PC-3 (cell line): ENCODE measurements at regions not wholly inside any gene's neighbourhood (a gene's known extent, or its start where the extent isn't known, plus 50 kb on each side); places are given as distances from the start of the nearest gene placed in this dataset.

ENCODE experiments used
- ATAC-seq: fragments of 200-7000 bp; cut with Tn5 transposase; 2 replicates; pipeline ENCODE4 v1.9.1; 2020; ENCODE audit warnings: mild to moderate bottlenecking, moderate library complexity
- BruUV-seq: library from RNA; stranded (reverse); fragments of 400-500 nt; replicated peaks from 2 replicates; lab custom pipeline; 2021; lab: Mats Ljungman, UMichigan
- CTCF ChIA-PET: fragments of 300-600 bp; sonication (Branson Sonifier 250); formaldehyde crosslinking; loops from one replicate; lab custom pipeline; 2022; ENCODE audit warnings: antibody characterized with exemption; lab: Charles Lee
- POLR2A ChIA-PET: fragments of 300-600 bp; sonication (Branson Sonifier 250); formaldehyde crosslinking; loops from one replicate; lab custom pipeline; 2022; ENCODE audit warnings: antibody characterized with exemption; ENCODE audit not compliant: unreplicated experiment; lab: Charles Lee
- DNase-seq: peaks from one replicate; pipeline ENCODE4 v3.0.0-alpha.2; 2015
- H2AFZ ChIP-seq: fragments of 300-600 bp; sonication (generic); 2 replicates; pipeline ENCODE4 v1.6.0; 2016; ENCODE audit warnings: antibody characterized with exemption, low read length
- H3F3A ChIP-seq: fragments of 300-600 bp; sonication (generic); one replicate; pipeline ENCODE4 v1.6.0; 2017; ENCODE audit warnings: antibody characterized with exemption, low read length, control low read depth, mild to moderate bottlenecking; ENCODE audit not compliant: unreplicated experiment
- H3K27ac ChIP-seq: fragments of 300-600 bp; sonication (generic); 2 replicates; pipeline ENCODE4 v1.5.1; 2016; ENCODE audit warnings: mild to moderate bottlenecking, low read length
- H3K27me3 ChIP-seq: fragments of 300-600 bp; sonication (generic); 2 replicates; pipeline ENCODE4 v1.6.1; 2016; ENCODE audit warnings: low read length, mixed read lengths
- H3K36me3 ChIP-seq: fragments of 300-600 bp; sonication (generic); 2 replicates; pipeline ENCODE4 v1.6.1; 2016; ENCODE audit warnings: low read depth, mixed run types, low read length, mixed read lengths
- H3K4me1 ChIP-seq: fragments of 300-600 bp; sonication (generic); 2 replicates; pipeline ENCODE4 v1.5.1; 2016; ENCODE audit warnings: low read length; ENCODE audit not compliant: insufficient read depth
- H3K4me2 ChIP-seq: fragments of 300-600 bp; sonication (generic); 2 replicates; pipeline ENCODE4 v1.6.0; 2016; ENCODE audit warnings: low read length
- H3K4me3 ChIP-seq: fragments of 300-600 bp; sonication (generic); 2 replicates; pipeline ENCODE4 v1.5.1; 2016; ENCODE audit warnings: mild to moderate bottlenecking, low read length, mixed read lengths
- H3K79me2 ChIP-seq: fragments of 300-600 bp; sonication (generic); 2 replicates; pipeline ENCODE4 v1.6.1; 2017; ENCODE audit warnings: low read length, mixed read lengths
- H3K9ac ChIP-seq: fragments of 300-600 bp; sonication (generic); 2 replicates; pipeline ENCODE4 v1.6.0; 2016; ENCODE audit warnings: mild to moderate bottlenecking, low read length
- H3K9me2 ChIP-seq: fragments of 300-600 bp; sonication (generic); replicated peaks from 2 replicates; pipeline ENCODE4 v1.6.1; 2016; ENCODE audit warnings: mixed run types, low read length, mixed read lengths
- H3K9me3 ChIP-seq: fragments of 300-600 bp; sonication (generic); 2 replicates; pipeline ENCODE4 v1.6.1; 2016; ENCODE audit warnings: low read length, mixed read lengths
- H4K20me1 ChIP-seq: fragments of 300-600 bp; sonication (generic); 2 replicates; pipeline ENCODE4 v1.6.1; 2016; ENCODE audit warnings: low read length, mixed read lengths
- EZH2 ChIP-seq: fragments of 300-600 bp; sonication (generic); IDR thresholded peaks from one replicate; pipeline ENCODE4 v1.6.1; 2017; ENCODE audit warnings: antibody characterized with exemption, mild to moderate bottlenecking, low read length; ENCODE audit not compliant: unreplicated experiment
- EZH2phosphoT487 ChIP-seq: fragments of 300-600 bp; sonication (generic); IDR thresholded peaks from 2 replicates; pipeline ENCODE4 v1.6.1; 2018; ENCODE audit warnings: mild to moderate bottlenecking, antibody characterized with exemption, low read length, borderline replicate concordance
- intact Hi-C: fragments of 100-400 bp; cut with micrococcal nuclease; formaldehyde crosslinking; loops from 2 replicates; pipeline ENCODE4 v1.9.0; 2023
- TF ChIP-seq, protein P1 (sequence below): fragments of 300-600 bp; sonication (generic); conservative IDR thresholded peaks from 2 replicates; pipeline ENCODE4 v1.5.1; 2017; ENCODE audit warnings: antibody characterized with exemption, low read depth, mild to moderate bottlenecking, low read length

DNA sequence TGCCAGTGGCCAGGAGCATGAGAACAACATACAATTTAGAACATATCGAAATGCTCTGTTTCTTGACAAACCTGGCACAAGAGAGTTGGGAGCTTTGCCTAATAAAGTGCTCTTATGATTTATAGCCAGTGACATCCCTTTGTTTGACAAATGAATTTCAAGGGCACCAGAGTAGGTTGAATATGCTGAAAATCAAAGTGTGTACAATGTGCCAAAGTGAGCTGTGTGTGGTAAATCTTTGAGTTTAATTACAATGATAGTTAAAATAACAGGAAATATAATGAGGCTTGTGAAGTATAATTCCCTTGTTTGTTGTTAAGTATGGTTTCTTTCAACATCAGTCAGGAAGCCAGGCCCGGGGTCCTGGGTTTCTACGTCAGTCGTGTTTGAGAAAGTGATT lies 211.9 kb downstream of the EBLN2 start:
- CTCF ChIA-PET, result no interaction called here
- POLR2A ChIA-PET, result no interaction called here
- DNase-seq, result no peak
- Histone ChIP-seq H3F3A (no peaks in the 10 kb centered on the region), H2AFZ (no peak overlapping the region), H3K4me1 (no peaks in the 10 kb centered on the region), H4K20me1 (no peaks in the 10 kb centered on the region), H3K27me3 (0 out of 2 replicates have a peak, but pooled peaks cover 8% of the 10 kb centered on the region), H3K36me3 (no peaks in the 10 kb centered on the region), H3K4me3 (no peak overlapping the region), H3K9me2 (no peaks in the 10 kb centered on the region), H3K27ac (no peak overlapping the region), H3K79me2 (no peaks in the 10 kb centered on the region), H3K9me3 (no peaks in the 10 kb centered on the region), H3K4me2 (no peak overlapping the region), H3K9ac (no peak overlapping the region)
- TF ChIP-seq EZH2phosphoT487, result no peak
- TF ChIP-seq EZH2, result no peak
- TF ChIP-seq, protein P1, sequence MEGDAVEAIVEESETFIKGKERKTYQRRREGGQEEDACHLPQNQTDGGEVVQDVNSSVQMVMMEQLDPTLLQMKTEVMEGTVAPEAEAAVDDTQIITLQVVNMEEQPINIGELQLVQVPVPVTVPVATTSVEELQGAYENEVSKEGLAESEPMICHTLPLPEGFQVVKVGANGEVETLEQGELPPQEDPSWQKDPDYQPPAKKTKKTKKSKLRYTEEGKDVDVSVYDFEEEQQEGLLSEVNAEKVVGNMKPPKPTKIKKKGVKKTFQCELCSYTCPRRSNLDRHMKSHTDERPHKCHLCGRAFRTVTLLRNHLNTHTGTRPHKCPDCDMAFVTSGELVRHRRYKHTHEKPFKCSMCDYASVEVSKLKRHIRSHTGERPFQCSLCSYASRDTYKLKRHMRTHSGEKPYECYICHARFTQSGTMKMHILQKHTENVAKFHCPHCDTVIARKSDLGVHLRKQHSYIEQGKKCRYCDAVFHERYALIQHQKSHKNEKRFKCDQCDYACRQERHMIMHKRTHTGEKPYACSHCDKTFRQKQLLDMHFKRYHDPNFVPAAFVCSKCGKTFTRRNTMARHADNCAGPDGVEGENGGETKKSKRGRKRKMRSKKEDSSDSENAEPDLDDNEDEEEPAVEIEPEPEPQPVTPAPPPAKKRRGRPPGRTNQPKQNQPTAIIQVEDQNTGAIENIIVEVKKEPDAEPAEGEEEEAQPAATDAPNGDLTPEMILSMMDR, result no peak
- intact Hi-C loops, result no loop called here
- no TSS peak for BruUV-seq
- ATAC-seq, result no peak

DNA sequence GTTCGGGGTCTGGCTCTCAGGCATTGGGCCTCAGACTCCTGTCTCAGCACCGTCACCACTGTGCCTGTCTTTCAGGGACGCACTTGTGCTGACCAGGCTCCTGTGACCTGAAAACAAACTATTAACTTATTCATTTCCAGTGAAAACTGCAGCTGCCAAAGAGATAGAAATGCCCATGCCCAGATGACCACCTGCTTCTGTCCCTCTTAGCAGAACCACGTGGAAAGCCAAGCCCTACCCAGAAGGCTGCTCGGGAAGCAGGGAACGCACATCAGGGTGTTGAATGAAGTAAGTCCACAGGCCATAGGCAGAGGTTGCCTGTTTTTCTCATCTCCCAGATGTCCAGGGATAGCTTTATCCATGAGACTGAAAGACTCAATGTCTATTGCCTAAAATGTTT lies 219.3 kb downstream of the EBLN2 start:
- no TSS peak for BruUV-seq
- no peaks in the 10 kb centered on the region for H3F3A ChIP-seq
- peaks cover 23% of the 10 kb centered on the region for H3K27me3 ChIP-seq
- H3K9me2 ChIP-seq, result no peaks in the 10 kb centered on the region
- H3K4me1 ChIP-seq, result no peaks in the 10 kb centered on the region
- no peaks in the 10 kb centered on the region for H3K36me3 ChIP-seq
- ATAC-seq (no peak), DNase-seq (no peak)
- H3K27ac ChIP-seq, result no peak overlapping the region
- intact Hi-C loops, result no loop called here
- no peak overlapping the region for H3K4me3 ChIP-seq
- H3K4me2 ChIP-seq, result no peak overlapping the region
- H4K20me1 ChIP-seq, result no peaks in the 10 kb centered on the region
- H3K9ac ChIP-seq, result no peak overlapping the region
- no peaks in the 10 kb centered on the region for H3K79me2 ChIP-seq
- TF ChIP-seq, protein P1, result no peak
- TF ChIP-seq EZH2, result no peak
- no peak for TF ChIP-seq EZH2phosphoT487
- H2AFZ ChIP-seq, result no peak overlapping the region
- H3K9me3 ChIP-seq, result no peaks in the 10 kb centered on the region
- POLR2A ChIA-PET, result no interaction called here
- CTCF ChIA-PET, result no interaction called here

DNA sequence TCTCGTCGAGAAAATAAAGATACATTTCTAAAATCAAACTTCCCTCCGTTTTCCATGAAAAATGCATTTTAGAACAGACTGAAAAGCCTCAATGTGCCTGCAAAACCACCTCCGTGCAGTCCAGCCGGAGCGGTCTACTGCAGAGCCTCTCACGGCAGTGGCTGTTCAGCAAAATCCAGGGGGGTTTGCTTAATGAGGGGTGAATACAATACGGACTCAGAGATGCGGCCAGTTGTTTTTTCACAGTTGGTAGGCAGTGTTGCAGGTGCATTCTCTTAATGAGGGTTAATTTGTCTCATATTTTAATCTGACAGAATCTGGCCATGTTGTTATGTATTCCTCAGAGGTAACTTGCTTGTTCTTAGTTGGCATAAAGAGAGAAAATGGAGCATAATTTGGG lies 223.0 kb downstream of the EBLN2 start:
- Histone ChIP-seq H2AFZ (no peak overlapping the region), H3K36me3 (no peaks in the 10 kb centered on the region), H3K27me3 (peaks cover 23% of the 10 kb centered on the region), H3F3A (no peaks in the 10 kb centered on the region), H3K79me2 (no peaks in the 10 kb centered on the region), H3K9ac (no peak overlapping the region), H3K9me2 (no peaks in the 10 kb centered on the region), H3K4me2 (no peak overlapping the region), H3K4me3 (no peak overlapping the region), H3K9me3 (no peaks in the 10 kb centered on the region), H3K4me1 (no peaks in the 10 kb centered on the region), H4K20me1 (no peaks in the 10 kb centered on the region), H3K27ac (no peak overlapping the region)
- TF ChIP-seq EZH2 (no peak), EZH2phosphoT487 (no peak)
- TF ChIP-seq, protein P1, result no peak
- intact Hi-C loops, result no loop called here
- DNase-seq (no peak), ATAC-seq (no peak)
- BruUV-seq, result no TSS peak
- CTCF ChIA-PET, result no interaction called here
- POLR2A ChIA-PET, result no interaction called here
